Large intestine (tissue), 3 donors: ENCODE measurements at regions not wholly inside any gene's neighbourhood (a gene's known extent, or its start where the extent isn't known, plus 50 kb on each side); places are given as distances from the start of the nearest gene placed in this dataset.

ENCODE experiments used
- DNase-seq, 2 donors: peaks; one replicate each; pipeline versions ENCODE4 v3.0.0 to v3.0.0-alpha.2; 2013
- H3K27ac ChIP-seq: one replicate; pipeline ENCODE4 v1.5.1; 2013; ENCODE audit warnings: low read length
- H3K27me3 ChIP-seq: 2 replicates; pipeline ENCODE4 v1.6.1; 2013; ENCODE audit warnings: low read length; ENCODE audit not compliant: control insufficient read depth, insufficient read depth
- H3K36me3 ChIP-seq: 2 replicates; pipeline ENCODE4 v1.6.1; 2013; ENCODE audit warnings: low read length; ENCODE audit not compliant: control insufficient read depth, insufficient read depth
- H3K4me1 ChIP-seq: one replicate; pipeline ENCODE4 v1.6.1; 2013; ENCODE audit warnings: low read length; ENCODE audit not compliant: control insufficient read depth, insufficient read depth
- H3K4me3 ChIP-seq: one replicate; pipeline ENCODE4 v1.5.1; 2013; ENCODE audit warnings: low read length
- H3K9me3 ChIP-seq: one replicate; pipeline ENCODE4 v1.6.1; 2013; ENCODE audit warnings: mild to moderate bottlenecking, low read depth, low read length, moderate library complexity; ENCODE audit not compliant: control insufficient read depth
- WGBS: methylation state at CpG from one replicate; pipeline ENCODE4 v1.1.5; 2013; ENCODE audit warnings: low lambda C conversion rate; ENCODE audit not compliant: insufficient coverage; 5-methylcytosine and 5-hydroxymethylcytosine counted together

- Histone ChIP-seq H3K27me3 (peaks cover 2% of the 10 kb centered on the region), H3K4me1 (no peaks in the 10 kb centered on the region), H3K27ac (no peak overlapping the region), H3K4me3 (no peak overlapping the region), H3K9me3 (no peaks in the 10 kb centered on the region), H3K36me3 (no peaks in the 10 kb centered on the region)
- no peak for DNase-seq
- 50% methylated on average over 1 of the region's 2 CpGs for WGBS
Observed at GRCh38 chr20:11143481-11143880, 469.7 kb upstream of the JAG1 start.

- WGBS, result 74% methylated on average over 4 of the region's 10 CpGs
- Histone ChIP-seq H3K4me1 (no peaks in the 10 kb centered on the region), H3K27me3 (peaks cover 2% of the 10 kb centered on the region), H3K9me3 (no peaks in the 10 kb centered on the region), H3K36me3 (no peaks in the 10 kb centered on the region), H3K27ac (no peak overlapping the region), H3K4me3 (no peak overlapping the region)
- DNase-seq, result no peak
Observed at GRCh38 chr20:11144114-11144950, 470.5 kb upstream of the JAG1 start.

GRCh38 chr20:11145616-11146015 lies 471.8 kb upstream of the JAG1 start:
- Histone ChIP-seq H3K4me3 (no peak overlapping the region), H3K36me3 (no peaks in the 10 kb centered on the region), H3K27ac (no peak overlapping the region), H3K9me3 (no peaks in the 10 kb centered on the region), H3K27me3 (peaks cover 2% of the 10 kb centered on the region), H3K4me1 (no peaks in the 10 kb centered on the region)
- 100% methylated on average over 1 of the region's 3 CpGs for WGBS
- no peak for DNase-seq

GRCh38 chr20:11153819-11154218 lies 480.0 kb upstream of the JAG1 start:
- no peaks in the 10 kb centered on the region for H3K36me3 ChIP-seq
- no peak overlapping the region for H3K27ac ChIP-seq
- no peaks in the 10 kb centered on the region for H3K27me3 ChIP-seq
- no peaks in the 10 kb centered on the region for H3K9me3 ChIP-seq
- H3K4me1 ChIP-seq, result no peaks in the 10 kb centered on the region
- DNase-seq, result no peak
- WGBS, result no CpG with 5 or more reads among the region's 1 CpG
- H3K4me3 ChIP-seq, result no peak overlapping the region

GRCh38 chr20:11155156-11155756 lies 481.5 kb upstream of the JAG1 start:
- H3K9me3 ChIP-seq, result no peaks in the 10 kb centered on the region
- H3K36me3 ChIP-seq, result no peaks in the 10 kb centered on the region
- H3K4me1 ChIP-seq, result no peaks in the 10 kb centered on the region
- H3K27ac ChIP-seq, result no peak overlapping the region
- no CpG with 5 or more reads among the region's 1 CpG for WGBS
- H3K4me3 ChIP-seq, result no peak overlapping the region
- DNase-seq, result peak in 1 of 2 donors; percentile 7
- H3K27me3 ChIP-seq, result no peaks in the 10 kb centered on the region

GRCh38 chr20:11156922-11157321 lies 483.1 kb upstream of the JAG1 start:
- no peaks in the 10 kb centered on the region for H3K9me3 ChIP-seq
- no peaks in the 10 kb centered on the region for H3K36me3 ChIP-seq
- H3K4me1 ChIP-seq, result no peaks in the 10 kb centered on the region
- 83% methylated on average over 1 of the region's 3 CpGs for WGBS
- no peak overlapping the region for H3K4me3 ChIP-seq
- no peak for DNase-seq
- H3K27me3 ChIP-seq, result no peaks in the 10 kb centered on the region
- no peak overlapping the region for H3K27ac ChIP-seq

- 100% methylated on average over 1 of the region's 2 CpGs for WGBS
- Histone ChIP-seq H3K27ac (no peak overlapping the region), H3K9me3 (no peaks in the 10 kb centered on the region), H3K27me3 (no peaks in the 10 kb centered on the region), H3K4me1 (no peaks in the 10 kb centered on the region), H3K4me3 (no peak overlapping the region), H3K36me3 (no peaks in the 10 kb centered on the region)
- DNase-seq, result no peak
Observed at GRCh38 chr20:11158146-11158545, 484.3 kb upstream of the JAG1 start.

DNA sequence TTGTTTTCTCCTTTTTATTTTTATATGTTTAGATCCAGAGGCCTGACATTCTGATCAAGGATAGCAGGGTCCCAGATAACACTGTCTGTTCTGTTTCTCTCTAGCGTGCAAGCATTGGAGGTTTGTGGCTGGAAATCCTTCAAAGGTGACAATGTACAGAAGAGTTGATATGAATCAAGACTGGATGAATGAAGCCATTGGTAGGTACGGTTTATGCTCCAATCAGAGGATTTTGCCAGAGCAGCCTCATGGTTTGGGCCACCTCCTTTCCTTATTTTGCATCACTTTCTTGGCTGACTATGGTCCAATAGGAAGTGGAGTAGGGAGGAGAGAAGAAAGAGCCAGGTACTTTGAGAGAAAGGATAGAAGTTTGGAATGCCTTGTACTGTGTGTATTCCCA lies 484.8 kb upstream of the JAG1 start:
- Histone ChIP-seq H3K4me1 (no peaks in the 10 kb centered on the region), H3K4me3 (no peak overlapping the region), H3K27ac (no peak overlapping the region), H3K9me3 (no peaks in the 10 kb centered on the region), H3K36me3 (no peaks in the 10 kb centered on the region), H3K27me3 (no peaks in the 10 kb centered on the region)
- DNase-seq, result no peak
- WGBS, result no CpG with 5 or more reads among the region's 2 CpGs

DNA sequence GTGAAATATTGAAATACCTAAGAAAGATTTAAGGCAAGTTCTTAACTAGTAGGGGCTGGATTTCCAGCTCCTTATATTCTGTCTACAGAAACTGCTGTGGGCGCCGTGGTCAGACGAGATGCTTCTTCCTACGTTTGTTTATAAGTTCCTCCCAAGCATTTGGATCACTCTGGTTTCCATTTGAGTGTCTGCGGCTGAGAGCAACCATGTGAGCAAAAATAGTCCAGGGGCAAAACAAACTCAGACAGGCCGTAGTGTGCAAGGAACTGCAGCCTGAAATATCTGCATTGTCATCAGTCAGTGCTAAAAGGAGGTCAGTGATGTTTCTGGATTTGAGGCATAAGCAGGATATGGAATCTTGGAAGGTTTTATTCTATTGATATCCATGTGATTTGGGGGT lies 485.9 kb upstream of the JAG1 start:
- peak; percentile 33 to 40 for DNase-seq
- Histone ChIP-seq H3K4me1 (no peaks in the 10 kb centered on the region), H3K36me3 (no peaks in the 10 kb centered on the region), H3K27ac (no peak overlapping the region), H3K9me3 (no peaks in the 10 kb centered on the region), H3K4me3 (no peak overlapping the region), H3K27me3 (no peaks in the 10 kb centered on the region)
- 44% methylated on average over 3 of the region's 6 CpGs for WGBS

GRCh38 chr20:11162026-11162775 lies 488.4 kb upstream of the JAG1 start:
- WGBS, result 100% methylated on average over 1 of the region's 4 CpGs
- H3K9me3 ChIP-seq, result no peaks in the 10 kb centered on the region
- H3K4me3 ChIP-seq, result no peak overlapping the region
- no peak for DNase-seq
- no peaks in the 10 kb centered on the region for H3K4me1 ChIP-seq
- no peak overlapping the region for H3K27ac ChIP-seq
- H3K36me3 ChIP-seq, result no peaks in the 10 kb centered on the region
- no peaks in the 10 kb centered on the region for H3K27me3 ChIP-seq
